ENCODE measurements at regions not wholly inside any gene's neighbourhood (a gene's known extent, or its start where the extent isn't known, plus 50 kb on each side); places are given as distances from the start of the nearest gene placed in this dataset.

- Histone ChIP-seq H3K23me2 (ENCODE audit: low read depth, low read length) (no peaks in the 10 kb centered on the region), H3K36me3 (ENCODE audit: control insufficient read depth in 2 of 4, insufficient read depth in 4 of 4, low read length in 3 of 4) (no peaks in the 10 kb centered on the region), H2BK15ac (ENCODE audit: low read length) (no peak overlapping the region), H3K4me3 (ENCODE audit: extremely low read depth in 1 of 4, insufficient read depth in 2 of 4, low read depth in 3 of 4, low read length in 4 of 4) (no peak overlapping the region), H3K14ac (ENCODE audit: insufficient read length) (no peak overlapping the region), H4K91ac (replicated peaks; ENCODE audit: insufficient read length, low read length) (no peak overlapping the region), H4K20me1 (replicated peaks in 1 of 2; ENCODE audit: control insufficient read depth in 1 of 2, insufficient read depth in 2 of 2, low read length in 2 of 2) (peaks cover 0 to 2% of the 10 kb centered on the region in 2 experiments), H3K9ac (replicated peaks in 1 of 4; ENCODE audit: extremely low read depth in 1 of 4, low read depth in 3 of 4, low read length in 3 of 4) (no peak overlapping the region), H2BK5ac (ENCODE audit: low read depth, low read length) (no peak overlapping the region), H2AFZ (ENCODE audit: low read length) (no peak overlapping the region), H3K79me2 (ENCODE audit: control insufficient read depth in 1 of 2, insufficient read depth in 2 of 2, low read length in 2 of 2) (no peaks in the 10 kb centered on the region), H3K4me1 (replicated peaks in 1 of 4; ENCODE audit: control insufficient read depth in 3 of 4, insufficient read depth in 4 of 4, low read length in 3 of 4) (peaks cover 0 to 18% (median 14%) of the 10 kb centered on the region in 4 experiments; a peak in 5 of 7 replicates), H3K4me2 (ENCODE audit: insufficient read depth in 1 of 2, low read depth in 2 of 2, low read length in 2 of 2) (no peak overlapping the region), H3K23ac (ENCODE audit: insufficient read length) (no peak overlapping the region), H2BK120ac (replicated peaks; ENCODE audit: low read depth, low read length) (no peak overlapping the region), H2AK5ac (ENCODE audit: low read depth, low read length) (no peak overlapping the region), H3K4ac (replicated peaks; ENCODE audit: insufficient read length, low read depth, low read length) (no peak overlapping the region), H4K8ac (ENCODE audit: extremely low read depth, insufficient read depth, low read length) (no peak overlapping the region), H3K56ac (replicated peaks; ENCODE audit: insufficient read length, low read depth, low read length) (no peak overlapping the region), H3K79me1 (ENCODE audit: low read depth, low read length) (no peaks in the 10 kb centered on the region), H3K9me3 (ENCODE audit: insufficient read depth in 2 of 2, low read depth in 1 of 2, low read length in 1 of 2) (no peaks in the 10 kb centered on the region), H3K18ac (ENCODE audit: extremely low read depth, low read length) (no peak overlapping the region), H2BK12ac (ENCODE audit: low read depth, low read length) (no peak overlapping the region), H2BK20ac (ENCODE audit: low read length) (no peak overlapping the region), H4K5ac (ENCODE audit: insufficient read length, low read depth, low read length) (no peak overlapping the region), H3K27ac (ENCODE audit: low read depth, low read length) (no peak overlapping the region), H3K27me3 (replicated peaks in 1 of 4; ENCODE audit: control insufficient read depth in 3 of 4, extremely low read depth in 1 of 4, insufficient read depth in 3 of 4, low read length in 3 of 4) (no peaks in the 10 kb centered on the region)
- no peak for FAIRE-seq
- ChIA-PET CTCF (ENCODE audit: partially characterized antibody) (interaction anchor here (1.4 kb wide), 1 partner anchor 257 kb away, joined by 3 read pairs; no protein-coding TSS in a partner anchor), POLR2A (ENCODE audit: partially characterized antibody) (no interaction called here)
- 65% methylated on average over 6 of the region's 6 CpGs; no CpG with 5 or more reads in 1 of the 2 experiments for WGBS, 2 experiments (ENCODE audit: extremely low coverage in 1 of 2, insufficient coverage in 1 of 2, insufficient read length in 1 of 2, insufficient replicate concordance in 2 of 2, low coverage in 1 of 2, low lambda C conversion rate in 2 of 2, missing lambda C conversion rate in 1 of 2)
- DNase-seq (ENCODE audit: low read depth in 1 of 2, low spot score in 2 of 2), result no peak
- TF ChIP-seq TAF1 (IDR thresholded peaks at IDR 0.05; ENCODE audit: low read depth, low read length) (no peak), GTF2F1 (IDR thresholded peaks at IDR 0.05; ENCODE audit: borderline replicate concordance, low read depth, low read length) (no peak), SIN3A (conservative IDR thresholded peaks at IDR 0.05 in 1 of 2, IDR thresholded peaks at IDR 0.05 in 1 of 2; ENCODE audit: low read depth in 1 of 2, low read length in 2 of 2) (no peak), ASH2L (IDR thresholded peaks at IDR 0.05; ENCODE audit: low read length) (no peak), CTBP2 (IDR thresholded peaks at IDR 0.05; ENCODE audit: borderline replicate concordance, insufficient read depth, insufficient read length, low read length) (no peak), SUZ12 (IDR thresholded peaks at IDR 0.05; ENCODE audit: low read length) (no peak), CBX8 (IDR thresholded peaks at IDR 0.05; ENCODE audit: borderline replicate concordance, low read depth, low read length) (no peak), ATF2 (IDR thresholded peaks at IDR 0.05; ENCODE audit: low read length) (no peak), RAD21 (IDR thresholded peaks at IDR 0.05 in 1 of 2, conservative IDR thresholded peaks at IDR 0.05 in 1 of 2; ENCODE audit: low read depth in 2 of 2, low read length in 2 of 2) (no peak), TEAD4 (IDR thresholded peaks at IDR 0.05; ENCODE audit: low read depth, low read length) (no peak), RXRA (IDR thresholded peaks at IDR 0.05; ENCODE audit: insufficient read depth, low read depth, low read length) (no peak)
These were observed 197.9 kb upstream of the CDH11 start for GRCh38 chr16:65319621-65320231.

Measured in H1 (cell line).